A549 (cell line): ENCODE measurements at regions not wholly inside any gene's neighbourhood (a gene's known extent, or its start where the extent isn't known, plus 50 kb on each side); places are given as distances from the start of the nearest gene placed in this dataset.

ENCODE experiments used
- ATAC-seq, 2 experiments: fragments of 200-7000 bp in 1 of 2; fragments of >200 bp in 1 of 2; cut with Nextera tagmentation in 1 of 2; cut with Tn5 transposase in 1 of 2; 3 replicates each; pipeline versions ENCODE4 v1.8.0 to v1.9.1; 2018 to 2020; ENCODE audit warnings: mild to moderate bottlenecking in 1 of 2, moderate library complexity in 1 of 2
- CTCF ChIA-PET: fragments of 300-600 bp; sonication (Branson Sonifier 250); formaldehyde crosslinking; extraction: SDS; loops from one replicate; lab custom pipeline; 2021; ENCODE audit warnings: antibody characterized with exemption, inconsistent platforms; lab: Yijun Ruan, JAX
- POLR2A ChIA-PET: fragments of 350-600 bp; formaldehyde crosslinking; extraction: SDS; loops from one replicate; lab custom pipeline; 2021; ENCODE audit warnings: antibody characterized with exemption, inconsistent platforms; lab: Yijun Ruan, JAX
- DNase-seq, 2 experiments: peaks; one replicate each; pipeline versions ENCODE4 v3.0.0 to v3.0.0-alpha.2; 2011 to 2016; ENCODE audit warnings: low read depth in 1 of 2, low spot score in 1 of 2
- FAIRE-seq: peaks from 2 replicates; lab custom pipeline; 2011; peaks lifted over from hg19 to GRCh38; lab: Jason Lieb, UNC
- H3K27ac ChIP-seq, 2 experiments: fragments of >200 bp; sonication (Bioruptor Twin); formaldehyde crosslinking; 3 replicates each; pipeline ENCODE4 v1.5.1; 2016 to 2017
- H3K4me1 ChIP-seq: fragments of >200 bp; sonication (Bioruptor Twin); formaldehyde crosslinking; 3 replicates; pipeline ENCODE4 v1.6.1; 2016
- H3K4me2 ChIP-seq: fragments of >200 bp; sonication (Bioruptor Twin); formaldehyde crosslinking; 3 replicates; pipeline ENCODE4 v1.6.1; 2016
- H3K4me3 ChIP-seq: fragments of >200 bp; sonication (Bioruptor Twin); formaldehyde crosslinking; 3 replicates; pipeline ENCODE4 v1.5.1; 2016
- H3K9me3 ChIP-seq: fragments of >200 bp; sonication (Bioruptor Twin); formaldehyde crosslinking; 3 replicates; pipeline ENCODE4 v1.6.1; 2016
- BHLHE40 ChIP-seq: IDR thresholded peaks from 2 replicates; pipeline ENCODE4 v1.6.1; 2012; ENCODE audit warnings: low read depth, low read length, inconsistent platforms
- CBX8 ChIP-seq: fragments of 200-600 bp; sonication (generic); IDR thresholded peaks from 2 replicates; pipeline ENCODE4 v1.6.1; 2016
- CEBPB ChIP-seq, 2 experiments: fragments of >200 bp in 1 of 2; sonication (Bioruptor Twin) in 1 of 2; formaldehyde crosslinking in 1 of 2; IDR thresholded peaks; 2 replicates each; pipeline ENCODE4 v1.6.1; 2012 to 2016
- CHD2 ChIP-seq: fragments of 150-350 bp; IDR thresholded peaks from 2 replicates; pipeline ENCODE4 v1.6.1; 2014; ENCODE audit warnings: low read length; ENCODE audit not compliant: partially characterized antibody
- E2F6 ChIP-seq: IDR thresholded peaks from 2 replicates; pipeline ENCODE4 v1.6.1; 2012; ENCODE audit warnings: low read depth, borderline replicate concordance
- ELK1 ChIP-seq: fragments of 150-350 bp; IDR thresholded peaks from 2 replicates; pipeline ENCODE4 v1.6.1; 2014; ENCODE audit warnings: low read depth, mild to moderate bottlenecking, low read length
- EP300 ChIP-seq, 2 experiments: fragments of >200 bp; sonication (Bioruptor Twin); formaldehyde crosslinking; IDR thresholded peaks; 2 replicates in 1 of 2; 3 replicates in 1 of 2; pipeline ENCODE4 v1.6.1; 2016 to 2017
- ESRRA ChIP-seq: fragments of 150-350 bp; IDR thresholded peaks from 2 replicates; pipeline ENCODE4 v1.6.1; 2014; ENCODE audit warnings: mild to moderate bottlenecking, low read length, borderline replicate concordance
- FOSB ChIP-seq: fragments of 250-450 bp; sonication (Bioruptor Pico); IDR thresholded peaks from 2 replicates; pipeline ENCODE4 v1.5.0; 2020; ENCODE audit warnings: mild to moderate bottlenecking, moderate library complexity
- GATA3 ChIP-seq: IDR thresholded peaks from 2 replicates; pipeline ENCODE4 v1.6.1; 2012; ENCODE audit warnings: borderline replicate concordance
- HES2 ChIP-seq: fragments of >200 bp; sonication (Bioruptor Twin); formaldehyde crosslinking; IDR thresholded peaks from 2 replicates; pipeline ENCODE4 v1.6.1; 2016
- HOXB13 ChIP-seq: fragments of 250-450 bp; sonication (Bioruptor Pico); IDR thresholded peaks from 2 replicates; pipeline ENCODE4 v1.5.0; 2020; ENCODE audit warnings: low read depth, mild to moderate bottlenecking, moderate library complexity
- HOXB5 ChIP-seq: fragments of 250-450 bp; sonication (Bioruptor Pico); IDR thresholded peaks from 2 replicates; pipeline ENCODE4 v1.5.0; 2020; ENCODE audit warnings: mild to moderate bottlenecking, moderate library complexity
- JUN ChIP-seq, 2 experiments: fragments of >200 bp; sonication (Bioruptor Twin); formaldehyde crosslinking; IDR thresholded peaks; 2 replicates in 1 of 2; 3 replicates in 1 of 2; pipeline ENCODE4 v1.6.1; 2016 to 2017
- KDM1A ChIP-seq: fragments of 200-600 bp; sonication (generic); IDR thresholded peaks from 2 replicates; pipeline ENCODE4 v1.6.1; 2016; ENCODE audit warnings: low read depth, mild to moderate bottlenecking
- KDM5A ChIP-seq: fragments of 200-600 bp; sonication (generic); IDR thresholded peaks from 2 replicates; pipeline ENCODE4 v1.6.1; 2016; ENCODE audit warnings: antibody characterized with exemption, mild to moderate bottlenecking
- MAFK ChIP-seq: fragments of 450-650 bp; IDR thresholded peaks from 2 replicates; pipeline ENCODE4 v1.6.1; 2014; ENCODE audit not compliant: partially characterized antibody
- MAX ChIP-seq: IDR thresholded peaks from 2 replicates; pipeline ENCODE4 v1.6.1; 2012
- NFE2L2 ChIP-seq: fragments of 150-350 bp; conservative IDR thresholded peaks from 2 replicates; pipeline ENCODE4 v1.6.1; 2014; ENCODE audit warnings: low read length
- NR3C1 ChIP-seq: fragments of >200 bp; sonication (Bioruptor Twin); formaldehyde crosslinking; IDR thresholded peaks from 3 replicates; pipeline ENCODE4 v1.6.1; 2017
- PBX3 ChIP-seq: IDR thresholded peaks from 2 replicates; pipeline ENCODE4 v1.6.1; 2012
- PHF8 ChIP-seq: fragments of 200-600 bp; sonication (generic); IDR thresholded peaks from 2 replicates; pipeline ENCODE4 v1.6.1; 2016; ENCODE audit warnings: low read depth, mild to moderate bottlenecking, antibody characterized with exemption, moderate library complexity, borderline replicate concordance
- POLR2AphosphoS2 ChIP-seq: conservative IDR thresholded peaks from 2 replicates; pipeline ENCODE4 v1.6.1; 2012; ENCODE audit warnings: low read length, improper control_type of control experiment, inconsistent platforms
- RAD21 ChIP-seq, 2 experiments: fragments of >200 bp in 1 of 2; sonication (Bioruptor Twin) in 1 of 2; formaldehyde crosslinking in 1 of 2; IDR thresholded peaks in 1 of 2; conservative IDR thresholded peaks in 1 of 2; 2 replicates in 1 of 2; 3 replicates in 1 of 2; pipeline ENCODE4 v1.6.1; 2012 to 2018; ENCODE audit warnings: inconsistent platforms in 1 of 2
- RCOR1 ChIP-seq: fragments of 150-350 bp; IDR thresholded peaks from 2 replicates; pipeline ENCODE4 v1.6.1; 2014; ENCODE audit warnings: antibody characterized with exemption, low read length, low read depth
- RNF2 ChIP-seq: fragments of 200-600 bp; sonication (generic); IDR thresholded peaks from 2 replicates; pipeline ENCODE4 v1.6.1; 2016; ENCODE audit warnings: low read depth, mild to moderate bottlenecking, antibody characterized with exemption, moderate library complexity, borderline replicate concordance
- SMC3 ChIP-seq: fragments of >200 bp; sonication (Bioruptor Twin); formaldehyde crosslinking; IDR thresholded peaks from 3 replicates; pipeline ENCODE4 v1.6.1; 2018; ENCODE audit warnings: inconsistent platforms
- TFCP2L1 ChIP-seq: fragments of 250-450 bp; sonication (Bioruptor Pico); IDR thresholded peaks from 2 replicates; pipeline ENCODE4 v1.5.0; 2021; ENCODE audit warnings: mild to moderate bottlenecking
- TP53 ChIP-seq: fragments of 250-450 bp; sonication (Bioruptor Pico); IDR thresholded peaks from 2 replicates; pipeline ENCODE4 v1.5.0; 2021; ENCODE audit warnings: mild to moderate bottlenecking, moderate library complexity
- WGBS: methylation state at CpG from one replicate; pipeline ENCODE4 v1.1.6; 2017; ENCODE audit errors: missing lambda C conversion rate; 5-methylcytosine and 5-hydroxymethylcytosine counted together

GRCh38 chr13:107743526-107743925 is 471.8 kb downstream of the LIG4 start:
- Histone ChIP-seq H3K4me3 (no peak overlapping the region), H3K4me1 (no peaks in the 10 kb centered on the region), H3K27ac (no peak overlapping the region), H3K9me3 (no peaks in the 10 kb centered on the region), H3K4me2 (no peak overlapping the region)
- 7% methylated on average over 4 of the region's 4 CpGs for whole genome bisulfite sequencing
- TF ChIP-seq HOXB5 (CRISPR knock-in tag) (no peak), RCOR1 (no peak), HES2 (no peak), PHF8 (no peak), KDM1A (no peak), MAFK (no peak), EP300 (IDR thresholded peaks at IDR 0.05) (no peak), FOSB (no peak), CBX8 (no peak), RNF2 (no peak), ESRRA (no peak), E2F6 (no peak), MAX (no peak), PBX3 (no peak), CEBPB (IDR thresholded peaks at IDR 0.05) (no peak)
- DNase-seq (no peak), ATAC-seq (no peak), FAIRE-seq (no peak)
- POLR2A ChIA-PET, result no interaction called here
- CTCF ChIA-PET, result no interaction called here

GRCh38 chr13:107743100-107743499 is 472.2 kb downstream of the LIG4 start:
- H3K4me3 ChIP-seq, result no peak overlapping the region
- no peaks in the 10 kb centered on the region for H3K9me3 ChIP-seq
- ChIA-PET CTCF (no interaction called here), POLR2A (no interaction called here)
- TF ChIP-seq HOXB13 (CRISPR knock-in tag), result no peak
- no peak for TF ChIP-seq CHD2
- TF ChIP-seq MAX, result no peak
- no peak for TF ChIP-seq GATA3
- no peaks in the 10 kb centered on the region for H3K4me1 ChIP-seq
- H3K27ac ChIP-seq, result no peak overlapping the region
- WGBS, result 0% methylated on average over 3 of the region's 3 CpGs
- FAIRE-seq, result no peak
- DNase-seq, result no peak
- ATAC-seq, result no peak
- H3K4me2 ChIP-seq, result no peak overlapping the region

GRCh38 chr13:107742544-107742943 is 472.8 kb downstream of the LIG4 start:
- no peak for DNase-seq
- H3K27ac ChIP-seq, result no peak overlapping the region
- TF ChIP-seq MAFK (no peak), EP300 (IDR thresholded peaks at IDR 0.05) (no peak), NR3C1 (no peak), ELK1 (no peak), BHLHE40 (no peak), RAD21 (conservative IDR thresholded peaks at IDR 0.05 in 1 of 2, IDR thresholded peaks at IDR 0.05 in 1 of 2) (no peak), ESRRA (no peak), NFE2L2 (no peak), RCOR1 (no peak), RNF2 (no peak), JUN (IDR thresholded peaks at IDR 0.05) (no peak), TFCP2L1 (CRISPR knock-in tag) (no peak), TP53 (CRISPR knock-in tag) (no peak), KDM5A (no peak), SMC3 (no peak), POLR2AphosphoS2 (no peak)
- POLR2A ChIA-PET, result no interaction called here
- FAIRE-seq, result no peak
- H3K4me1 ChIP-seq, result no peaks in the 10 kb centered on the region
- no peak overlapping the region for H3K4me3 ChIP-seq
- no peak for ATAC-seq
- CTCF ChIA-PET, result no interaction called here
- H3K9me3 ChIP-seq, result no peaks in the 10 kb centered on the region
- no peak overlapping the region for H3K4me2 ChIP-seq
- 0% methylated on average over 1 of the region's 1 CpG for WGBS
